NCI-H69 (cell line): ENCODE measurements at regions not wholly inside any gene's neighbourhood (a gene's known extent, or its start where the extent isn't known, plus 50 kb on each side); places are given as distances from the start of the nearest gene placed in this dataset.
A peak's percentile ranks its signal among the peaks of the same experiment; 100 is the strongest.

Source experiments
- DNase-seq: peaks from one replicate; lab custom pipeline; 2025; lab: John Stamatoyannopoulos, UW

GRCh38 chr6:22668717-22669116 is 99.4 kb downstream of the HDGFL1 start:
- DNase-seq, result no peak

- no peak for DNase-seq
Observed at GRCh38 chr6:22670605-22671004, 101.2 kb downstream of the HDGFL1 start.

- no peak for DNase-seq
Observed at GRCh38 chr6:22673474-22673873, 104.1 kb downstream of the HDGFL1 start.

DNA sequence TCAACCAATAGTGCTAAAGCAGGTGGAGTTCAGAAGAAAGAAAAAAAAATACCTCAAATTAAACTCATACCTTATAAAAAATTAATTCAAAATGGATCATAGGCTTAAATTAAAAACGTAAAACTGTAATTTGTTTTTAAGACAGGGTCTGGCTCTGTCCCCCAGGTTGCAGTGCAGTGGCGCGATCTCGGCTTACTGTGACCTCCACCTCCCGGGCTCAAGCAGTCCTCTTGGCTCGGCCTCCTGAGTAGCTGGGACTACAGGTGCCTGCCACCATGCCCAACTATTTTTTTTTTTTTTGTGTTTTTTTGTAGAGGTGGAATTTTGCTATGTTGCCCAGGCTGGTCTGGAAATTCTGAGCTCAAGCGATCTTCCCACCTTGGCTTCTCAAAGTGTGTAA is 111.6 kb downstream of the HDGFL1 start:
- DNase-seq, result no peak

DNA sequence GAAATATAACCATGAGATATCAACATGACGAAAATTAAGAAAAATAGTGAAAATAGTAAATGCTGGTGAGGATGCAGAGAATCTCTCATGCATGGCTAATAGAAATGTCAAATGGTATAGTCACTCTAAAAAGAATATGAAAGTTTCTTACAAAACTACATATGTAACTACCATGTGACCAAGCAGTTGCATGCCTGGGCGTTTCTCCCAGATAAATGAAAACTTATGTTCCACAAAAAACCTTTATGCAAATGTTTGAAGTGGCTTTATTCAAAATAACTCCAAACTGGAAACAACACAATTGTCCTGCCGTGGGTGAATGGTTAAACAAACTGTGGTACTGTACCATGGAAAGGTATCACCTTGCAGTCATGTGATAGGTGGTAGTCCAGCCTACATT is 112.4 kb downstream of the HDGFL1 start:
- DNase-seq, result peak; percentile 32

DNA sequence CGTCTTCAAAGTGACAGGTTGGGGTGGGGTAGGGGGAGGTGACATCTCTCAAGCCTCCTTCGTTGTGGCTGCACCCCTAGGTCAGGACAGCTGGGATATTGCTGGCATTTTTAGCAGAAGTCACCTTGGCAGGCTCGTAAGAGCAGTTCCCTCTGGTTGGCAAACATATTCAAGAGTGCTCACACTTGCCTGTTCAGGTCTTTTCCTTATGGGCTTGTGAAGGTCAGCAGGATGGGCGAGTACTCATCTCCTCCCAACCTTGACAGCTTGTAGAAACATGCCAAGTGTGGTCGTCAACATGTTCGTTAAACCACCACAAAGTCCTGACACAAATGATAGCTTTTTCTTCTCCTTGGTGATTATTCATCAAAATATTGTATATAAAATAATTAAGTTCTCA is 113.6 kb downstream of the HDGFL1 start:
- no peak for DNase-seq

GRCh38 chr6:22690446-22690845 is 121.1 kb downstream of the HDGFL1 start:
- DNase-seq, result no peak

GRCh38 chr6:22694092-22694724 is 124.8 kb downstream of the HDGFL1 start:
- no peak for DNase-seq

- peak; percentile 70 for DNase-seq
Observed at GRCh38 chr6:22696481-22696880, 127.1 kb downstream of the HDGFL1 start.

- DNase-seq, result no peak
Observed at GRCh38 chr6:22697306-22697705, 127.9 kb downstream of the HDGFL1 start.

DNA sequence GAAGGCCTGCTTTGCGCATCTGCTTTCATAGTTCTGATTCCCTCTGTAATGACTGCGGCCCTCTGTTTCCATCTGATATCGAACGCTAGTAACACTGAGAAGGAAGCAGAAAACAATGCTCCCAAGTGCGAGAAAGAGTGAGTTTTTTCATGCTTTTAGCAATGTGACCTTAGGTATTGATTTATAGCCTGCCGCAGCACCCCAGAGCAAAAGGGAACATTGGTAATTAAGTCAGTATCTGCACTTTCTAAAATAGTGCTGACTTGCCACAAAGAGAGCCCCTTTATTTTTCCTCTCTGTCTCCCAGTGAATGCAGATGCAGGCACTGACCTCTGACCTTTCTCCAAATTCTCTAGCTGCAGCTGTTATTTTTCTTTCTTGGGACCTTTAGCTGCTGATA is 129.8 kb downstream of the HDGFL1 start:
- DNase-seq, result no peak

- no peak for DNase-seq
Observed at GRCh38 chr6:22706651-22707050, 137.3 kb downstream of the HDGFL1 start.

DNA sequence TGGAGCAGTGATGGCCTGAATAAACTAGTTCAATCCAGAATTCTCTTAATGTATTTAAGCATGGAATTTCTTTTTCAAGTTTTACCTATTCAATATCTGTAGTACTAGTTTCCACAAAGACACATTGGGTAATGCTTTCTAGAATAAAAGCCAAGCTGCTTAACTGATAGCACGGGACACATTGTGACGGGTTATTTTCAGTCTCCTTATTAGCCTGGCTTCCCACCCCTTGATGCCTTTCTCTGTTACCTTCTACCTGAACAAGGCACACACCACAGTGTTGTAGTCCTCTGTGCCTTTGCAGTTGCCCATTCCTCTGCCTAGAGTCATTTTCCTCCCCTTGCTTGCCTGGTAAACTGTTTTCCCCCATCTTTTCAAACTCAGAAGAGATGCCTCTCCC is 139.1 kb downstream of the HDGFL1 start:
- DNase-seq, result no peak

DNA sequence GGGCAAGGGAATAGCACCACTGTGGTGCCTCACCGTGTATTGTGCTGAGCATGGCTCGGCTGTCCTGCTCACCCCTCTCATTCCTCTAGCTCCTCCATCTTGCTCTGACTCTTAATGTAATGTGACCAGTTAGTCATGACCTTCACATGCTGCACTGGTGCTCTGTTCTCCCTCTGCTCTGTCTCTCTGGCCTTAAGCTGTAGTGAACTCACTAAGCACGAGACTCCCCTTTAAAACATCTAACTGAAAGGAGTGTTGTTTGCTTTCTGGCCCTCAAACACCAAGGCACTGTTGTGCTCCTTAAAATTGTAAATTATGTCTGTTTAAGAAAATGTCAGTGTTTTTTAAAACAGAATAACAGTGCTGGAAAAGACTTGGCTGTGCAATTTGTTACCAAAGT is 140.4 kb downstream of the HDGFL1 start:
- no peak for DNase-seq

- DNase-seq, result no peak
Observed at GRCh38 chr6:22716721-22717120, 147.4 kb downstream of the HDGFL1 start.

- peak; percentile 98 for DNase-seq
Observed at GRCh38 chr6:22717915-22718314, 148.5 kb downstream of the HDGFL1 start.

DNA sequence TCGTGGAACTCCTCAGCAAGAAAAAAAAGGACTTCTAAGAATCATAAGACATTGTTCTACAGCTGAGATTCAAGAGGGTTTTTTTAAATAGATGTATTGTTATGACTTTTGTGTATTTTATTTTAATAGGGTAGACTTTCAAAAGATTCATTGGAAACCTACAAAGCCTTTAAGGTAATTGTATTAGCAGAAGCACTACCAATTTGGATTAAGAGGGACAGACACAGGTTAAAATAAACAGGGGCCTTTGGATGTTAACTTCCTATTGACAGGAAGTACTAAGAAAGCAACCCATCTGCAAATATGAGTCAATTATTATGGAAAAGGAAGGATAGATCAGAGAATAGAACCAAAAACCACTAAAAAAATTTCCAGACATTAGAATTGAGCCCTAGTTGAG is 153.5 kb downstream of the HDGFL1 start:
- DNase-seq, result no peak

- no peak for DNase-seq
Observed at GRCh38 chr6:22726966-22727365, 157.6 kb downstream of the HDGFL1 start.

- DNase-seq, result no peak
Observed at GRCh38 chr6:22727710-22728109, 158.3 kb downstream of the HDGFL1 start.

- no peak for DNase-seq
Observed at GRCh38 chr6:22732176-22732970, 163.0 kb downstream of the HDGFL1 start.

DNA sequence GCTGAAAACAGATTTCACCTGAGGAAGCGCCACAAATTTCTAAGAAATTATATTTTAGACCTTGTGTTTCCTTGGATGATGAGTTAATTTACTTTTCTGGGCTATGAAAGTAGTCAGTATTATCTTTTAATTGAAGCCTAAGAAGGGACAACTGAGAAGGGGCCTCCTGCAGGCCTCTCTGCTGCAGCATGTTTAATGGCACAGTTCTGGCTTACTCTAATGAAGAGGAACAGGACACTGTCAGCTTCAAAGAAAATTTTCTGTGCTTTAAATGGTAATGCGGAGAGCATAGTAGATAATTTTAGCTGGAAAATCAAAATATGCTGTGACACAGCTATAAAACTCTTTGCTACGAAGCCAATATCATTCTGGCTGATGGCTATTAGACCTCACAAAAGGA is 167.4 kb downstream of the HDGFL1 start:
- no peak for DNase-seq

DNA sequence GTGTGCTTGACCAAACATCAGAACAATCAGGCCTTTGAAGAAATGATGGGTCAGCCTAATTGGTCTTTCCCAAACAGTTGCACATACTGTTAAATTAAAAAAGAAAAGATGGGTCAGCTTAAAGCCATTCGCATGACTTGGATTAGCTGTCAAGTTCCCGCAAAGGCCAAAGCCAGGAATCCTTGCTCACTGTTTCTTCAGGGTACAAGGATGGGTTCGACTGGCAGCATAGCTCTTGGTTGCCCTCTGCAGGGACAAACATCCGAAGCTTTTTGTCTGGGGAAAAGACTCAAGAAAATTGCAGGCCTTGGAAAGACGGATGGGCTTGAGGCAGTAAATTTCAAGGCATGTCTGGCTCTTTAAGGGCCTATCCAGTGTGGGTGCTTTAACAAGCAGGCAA is 168.0 kb downstream of the HDGFL1 start:
- peak; percentile 81 for DNase-seq

GRCh38 chr6:22738194-22738593 is 168.8 kb downstream of the HDGFL1 start:
- no peak for DNase-seq

DNA sequence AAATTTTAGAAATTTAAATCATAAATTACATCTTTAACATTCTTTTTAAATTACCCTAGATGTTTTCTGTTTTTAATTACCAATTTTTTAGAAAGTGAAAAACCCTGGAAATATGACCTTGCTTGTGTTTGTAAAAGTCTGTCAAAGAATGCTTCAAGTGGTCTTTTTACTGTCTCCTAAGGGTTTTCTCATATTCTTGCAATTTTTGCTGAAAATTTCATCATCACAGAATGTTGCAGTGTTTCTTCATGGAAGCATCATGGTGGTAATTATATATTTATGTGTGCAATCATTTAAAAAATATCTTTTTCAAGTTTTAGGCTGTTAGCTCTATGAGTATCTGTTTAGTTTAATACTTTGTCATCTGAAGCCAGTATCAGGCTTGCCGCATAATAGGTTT is 178.2 kb downstream of the HDGFL1 start:
- no peak for DNase-seq
